ENCODE measurements at regions not wholly inside any gene's neighbourhood (a gene's known extent, or its start where the extent isn't known, plus 50 kb on each side); places are given as distances from the start of the nearest gene placed in this dataset.
A peak's percentile ranks its signal among the peaks of the same experiment; 100 is the strongest.

GRCh38 chr3:193847402-193847801, 254.4 kb downstream of the OPA1 start:
- no peak for DNase-seq (ENCODE audit: low spot score)

DNA sequence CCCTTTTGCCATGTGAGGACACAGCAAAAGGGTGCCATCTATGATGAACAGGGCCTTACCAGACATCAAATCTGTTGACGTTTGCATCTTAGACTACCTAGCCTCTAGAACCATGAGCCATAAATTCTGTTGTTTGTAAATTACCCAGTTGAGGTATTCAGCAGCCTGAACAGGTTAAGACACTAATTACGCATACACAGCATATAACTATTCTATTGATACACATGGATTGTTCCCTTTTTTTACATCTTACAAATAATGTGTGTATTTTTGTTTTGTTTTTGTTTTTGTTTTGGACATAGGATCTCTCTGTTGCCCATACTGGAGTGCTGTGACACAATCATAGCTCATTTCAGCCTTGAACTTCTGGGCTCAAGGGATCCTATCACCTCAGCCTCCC, 255.5 kb downstream of the OPA1 start:
- DNase-seq (ENCODE audit: low spot score) = no peak

DNA sequence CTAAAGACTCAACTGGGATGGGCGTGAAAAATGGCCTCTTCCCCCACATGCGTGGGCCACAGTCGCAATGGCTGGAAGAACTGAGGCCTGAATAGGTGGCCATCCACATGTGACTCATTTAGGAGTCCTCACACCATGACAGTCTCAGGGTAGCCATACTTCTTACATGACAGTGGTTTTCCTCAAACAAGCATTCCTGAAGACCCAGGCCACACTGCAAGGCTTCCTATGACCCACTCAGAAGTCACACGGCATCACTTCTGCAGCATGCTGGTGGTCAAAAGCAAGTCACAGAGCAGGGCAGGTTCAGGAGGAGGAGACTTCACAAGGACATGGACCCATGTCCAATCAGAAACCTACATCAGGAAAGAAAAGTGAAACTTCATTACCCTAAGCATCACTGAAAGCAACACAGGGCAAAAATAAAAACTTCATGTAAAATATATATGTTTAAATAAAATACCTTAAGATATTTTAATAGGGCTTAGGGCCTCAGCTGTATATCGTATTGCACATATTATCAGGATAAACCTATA, 257.1 kb downstream of the OPA1 start:
- DNase-seq (ENCODE audit: low spot score) = no peak

- DNase-seq (ENCODE audit: low spot score) = peak; percentile 83
Measured at GRCh38 chr3:193851428-193851847, 258.4 kb downstream of the OPA1 start.

GRCh38 chr3:193851941-193852674, 259.1 kb downstream of the OPA1 start:
- DNase-seq (ENCODE audit: low spot score) = peak; percentile 71

- DNase-seq (ENCODE audit: low spot score) = no peak
Measured at GRCh38 chr3:193852901-193853300, 259.9 kb downstream of the OPA1 start.

DNA sequence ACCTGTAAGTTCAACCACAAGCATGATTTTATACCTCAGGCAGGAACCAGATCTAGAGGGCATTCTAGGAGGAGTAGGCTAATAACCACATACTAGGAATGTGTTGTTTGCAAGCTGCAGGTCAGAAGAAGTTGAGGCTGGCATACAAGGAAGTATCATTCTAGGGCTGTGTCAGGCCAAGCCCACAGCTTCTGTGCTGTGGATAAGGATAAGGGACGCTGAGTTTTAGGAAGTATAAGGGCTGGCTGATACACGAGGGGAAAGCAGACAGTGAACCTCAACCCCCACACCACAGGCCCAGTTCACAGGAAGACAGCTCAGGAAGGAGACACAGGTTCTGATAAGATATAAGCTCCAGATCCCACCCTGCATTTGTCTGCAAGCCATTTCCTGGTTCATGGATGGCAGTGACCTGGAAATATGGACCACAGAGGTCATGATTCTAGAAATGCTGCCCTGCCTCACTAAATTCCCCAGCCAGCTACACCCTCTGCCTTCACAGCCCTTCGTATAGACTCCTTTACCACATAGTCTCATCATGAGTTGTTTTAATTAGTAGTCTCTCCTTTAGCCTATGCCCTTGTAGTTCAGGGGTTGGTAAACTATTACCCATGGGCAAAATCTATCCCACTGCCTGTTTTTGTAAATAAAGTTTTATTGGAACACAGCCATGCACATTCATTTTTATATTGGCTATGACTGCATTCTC, 260.7 kb downstream of the OPA1 start:
- DNase-seq (ENCODE audit: low spot score) = peak; percentile 90

DNA sequence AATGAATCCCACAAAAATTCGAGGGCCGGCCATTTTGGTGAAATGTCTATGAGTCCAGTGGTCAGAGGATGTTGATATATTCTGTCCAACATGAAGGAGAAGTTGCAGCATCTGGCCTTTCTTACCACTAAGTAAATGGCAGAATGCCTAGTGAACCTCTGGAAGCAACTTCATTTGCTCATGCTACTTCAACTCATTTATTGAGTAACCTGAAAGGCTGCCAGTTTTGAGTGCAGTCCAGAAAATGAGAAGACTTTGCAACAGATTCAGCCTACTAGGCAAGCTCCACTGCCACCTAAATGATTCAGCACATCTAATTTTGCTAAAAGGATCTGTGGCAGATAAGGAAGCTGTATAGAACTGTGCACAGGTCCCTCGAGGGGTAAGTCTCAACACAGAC, 265.0 kb downstream of the OPA1 start:
- no peak for DNase-seq (ENCODE audit: low spot score)

DNA sequence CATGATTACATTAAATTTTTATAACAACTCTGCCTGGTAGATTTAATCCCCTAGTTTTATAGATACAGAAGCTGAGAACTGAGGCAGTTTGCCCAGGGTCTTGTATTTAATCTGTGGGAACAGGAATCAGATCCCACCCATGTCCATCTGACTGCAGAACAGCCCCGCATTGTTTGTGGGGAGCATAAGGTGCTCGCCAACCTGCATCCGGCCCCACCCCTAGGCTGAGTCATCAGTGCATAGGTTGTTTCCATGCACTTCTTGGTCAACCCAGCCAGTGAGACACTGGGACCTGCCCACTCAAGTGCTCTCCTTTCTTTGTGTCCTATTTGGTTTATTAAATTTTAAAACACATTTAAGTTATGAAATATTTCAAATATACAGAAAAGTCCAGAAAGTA, 266.2 kb downstream of the OPA1 start:
- peak; percentile 43 for DNase-seq (ENCODE audit: low spot score)

GRCh38 chr3:193861012-193861411, 268.0 kb downstream of the OPA1 start:
- DNase-seq (ENCODE audit: low spot score) = no peak

GRCh38 chr3:193862843-193863242, 269.8 kb downstream of the OPA1 start:
- DNase-seq (ENCODE audit: low spot score) = no peak

- DNase-seq (ENCODE audit: low spot score) = no peak
Measured at GRCh38 chr3:193863657-193864357, 270.8 kb downstream of the OPA1 start.

DNA sequence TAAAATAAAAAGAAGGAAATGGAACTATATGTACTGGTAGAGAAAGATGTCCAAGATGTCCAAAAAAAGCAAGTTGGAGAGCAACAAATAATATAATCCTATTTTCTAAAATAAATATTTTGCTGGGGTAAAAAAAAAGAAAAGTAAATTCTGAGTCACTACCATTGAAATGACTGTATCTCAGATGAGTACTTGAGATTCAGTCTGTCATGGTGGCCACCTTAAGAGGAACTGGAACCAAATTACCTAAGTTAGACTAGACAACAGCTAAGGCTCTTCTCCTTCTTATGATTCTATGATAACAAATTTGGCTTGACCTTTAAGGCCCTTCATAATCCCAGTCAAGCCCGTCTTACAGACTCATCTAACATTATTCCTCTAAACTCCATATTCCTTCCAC, 270.6 kb upstream of the HES1 start:
- DNase-seq (ENCODE audit: low spot score) = no peak

DNA sequence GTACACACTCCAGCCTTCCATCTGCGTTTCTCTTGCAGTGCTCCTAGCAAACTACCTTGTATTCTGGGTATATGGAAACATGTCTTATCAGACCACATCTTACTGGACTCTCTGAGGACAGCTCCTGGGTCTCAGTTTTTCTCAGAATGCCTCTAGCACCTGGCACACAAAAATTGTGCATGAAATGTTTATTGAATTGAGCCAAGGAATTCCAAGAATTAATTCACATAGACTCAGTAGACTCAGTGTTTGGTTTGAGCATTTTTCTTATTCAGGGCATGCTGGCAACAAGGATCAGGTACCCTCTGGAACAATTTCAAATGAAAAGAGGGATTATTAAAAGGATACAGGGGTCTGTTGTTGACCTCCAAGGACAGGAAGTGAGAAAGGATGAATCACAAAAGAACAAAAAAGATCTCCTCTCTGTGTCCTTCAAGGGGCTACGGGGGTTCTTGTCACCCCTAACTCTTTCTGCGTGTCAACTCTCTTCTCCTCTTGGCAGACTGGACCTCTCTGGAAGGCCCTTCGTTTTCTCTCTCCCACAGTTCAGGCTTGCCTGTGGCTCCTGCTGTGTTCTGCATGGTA, 270.0 kb upstream of the HES1 start:
- DNase-seq (ENCODE audit: low spot score) = no peak

DNA sequence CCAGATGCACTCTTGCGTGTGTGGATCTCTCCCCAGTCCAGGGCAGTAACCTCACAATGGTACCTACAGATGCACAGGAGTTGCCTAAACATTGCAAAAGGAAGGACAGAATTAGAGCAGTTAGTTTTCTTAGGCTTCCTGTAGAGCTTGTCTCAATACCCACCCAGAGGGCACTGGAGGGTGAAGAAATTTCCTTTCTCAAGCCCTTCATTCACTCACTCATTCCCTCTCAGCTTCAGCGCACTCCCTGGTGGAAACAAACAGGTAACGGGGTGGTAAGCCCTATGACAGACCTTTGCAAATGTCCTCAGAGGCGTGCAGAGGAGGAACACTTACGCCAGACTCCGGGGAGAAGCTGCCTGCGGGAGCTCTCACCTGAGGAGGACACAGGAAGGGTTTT, 267.4 kb upstream of the HES1 start:
- DNase-seq (ENCODE audit: low spot score) = no peak

DNA sequence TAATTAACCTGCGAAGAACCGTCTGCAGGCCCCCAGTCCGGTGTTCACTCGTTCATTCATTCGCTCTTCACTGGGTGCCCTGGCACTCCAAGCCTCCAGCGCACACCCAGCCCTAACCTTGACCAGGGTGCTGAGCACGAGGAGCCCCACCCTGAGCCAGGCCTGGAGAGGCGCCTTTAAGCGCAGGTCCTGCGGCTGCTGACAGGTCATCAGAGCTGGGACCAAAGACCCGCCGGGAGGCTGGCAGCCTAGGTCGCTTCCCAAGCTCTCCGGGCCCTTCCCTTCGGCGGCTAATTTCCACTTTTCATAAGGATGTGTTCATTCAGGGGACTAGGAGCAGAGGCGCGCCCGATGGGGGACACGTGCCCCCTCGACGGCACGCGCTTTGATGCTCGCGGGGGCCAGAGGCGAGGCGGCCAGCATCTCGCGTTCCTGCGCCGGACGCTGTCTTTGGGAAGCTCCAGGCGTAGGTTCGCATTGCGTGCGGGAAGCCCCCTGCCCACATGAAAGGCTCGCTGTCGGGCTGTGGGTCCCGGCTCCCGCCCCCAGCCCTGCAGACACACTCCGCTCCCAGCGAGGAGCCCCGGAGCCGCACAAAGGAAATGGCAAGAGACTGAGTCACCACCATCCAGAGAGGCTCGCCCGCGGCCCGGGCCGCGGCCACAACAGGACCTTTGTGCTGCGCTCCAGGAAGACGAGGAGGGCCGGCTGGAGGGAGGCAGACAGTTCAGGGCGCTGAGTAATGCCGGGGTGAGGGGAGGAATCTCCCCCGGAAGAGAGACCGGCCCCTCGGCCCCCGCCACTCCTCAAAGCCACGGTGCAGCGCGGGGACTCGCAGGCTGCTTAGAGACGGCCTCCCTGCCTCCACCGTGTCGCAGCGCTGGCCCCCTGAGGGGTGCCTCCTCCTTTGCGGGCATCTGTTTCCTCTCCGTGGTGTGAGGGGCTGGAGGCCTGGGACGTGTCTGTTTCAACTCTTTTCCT, 266.4 kb upstream of the HES1 start:
- peak; percentile 89 for DNase-seq (ENCODE audit: low spot score)

- DNase-seq (ENCODE audit: low spot score) = peak; percentile 55
Measured at GRCh38 chr3:193870376-193871219, 265.4 kb upstream of the HES1 start.

DNA sequence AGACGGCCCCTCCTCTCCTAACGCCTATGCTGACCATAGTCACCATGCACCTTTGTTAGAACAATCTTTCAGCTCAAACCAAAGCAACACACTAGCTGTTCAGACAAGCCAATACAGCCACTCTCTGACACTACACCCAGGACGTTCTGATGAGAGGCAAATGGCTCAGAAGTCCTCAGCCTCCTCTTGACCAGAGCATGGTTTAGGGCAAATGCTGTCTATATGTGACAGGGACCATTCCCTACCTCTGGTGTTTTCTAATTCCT, 264.8 kb upstream of the HES1 start:
- peak; percentile 44 for DNase-seq (ENCODE audit: low spot score)

DNA sequence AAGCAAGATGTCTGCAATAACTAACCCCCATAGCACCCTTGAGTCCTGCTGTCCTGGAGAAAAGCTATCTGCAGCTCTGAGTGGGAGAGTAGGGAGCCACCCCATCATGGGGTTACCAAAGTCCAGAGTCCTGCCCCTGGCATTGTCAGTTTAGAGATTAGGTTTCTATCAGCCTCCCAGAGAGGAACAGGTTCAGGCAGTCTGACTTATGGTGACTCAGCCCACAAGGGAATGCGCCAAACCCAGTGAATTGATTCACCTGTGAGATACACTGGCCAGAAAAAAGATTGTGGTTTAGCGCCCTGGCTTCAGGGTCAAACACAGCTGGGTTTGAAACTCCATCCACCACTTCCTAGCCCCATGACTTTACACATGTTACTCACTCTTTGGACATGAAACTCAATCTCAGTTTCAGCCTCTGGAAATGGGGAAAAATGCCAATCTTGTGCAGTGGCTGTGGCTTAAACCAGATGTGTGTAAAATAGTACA, 263.6 kb upstream of the HES1 start:
- peak; percentile 97 for DNase-seq (ENCODE audit: low spot score)
